ENCODE measurements at regions not wholly inside any gene's neighbourhood (a gene's known extent, or its start where the extent isn't known, plus 50 kb on each side); places are given as distances from the start of the nearest gene placed in this dataset.
"Not testable (repeated sequence)": the region's sequence is repeated elsewhere in the genome, so short reads cannot be mapped to it uniquely, and the experiment has no call there.

- H3K27ac ChIP-seq = no peak overlapping the region
- no peak overlapping the region for H3K4me3 ChIP-seq
Measured at GRCh38 chr17:13843862-13844635, 225.3 kb upstream of the COX10 start.

DNA sequence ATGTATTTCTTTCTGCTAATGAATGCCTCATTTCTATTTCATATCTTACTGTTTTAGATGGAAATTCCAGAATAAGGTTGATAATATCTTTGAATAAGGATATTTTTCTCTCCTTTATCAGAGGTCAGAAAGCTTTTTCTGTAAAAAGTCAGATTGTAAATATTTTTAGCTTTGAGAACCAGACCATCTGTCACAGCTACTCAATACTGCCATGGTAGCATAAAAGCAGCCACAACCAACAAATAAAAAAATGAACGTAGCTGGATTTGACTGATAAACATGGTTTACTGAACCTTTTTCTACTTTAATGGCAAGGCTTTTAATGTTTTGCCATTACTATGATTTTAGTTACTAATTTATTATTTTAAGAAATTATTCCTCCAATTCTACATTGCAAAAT lies 217.4 kb upstream of the COX10 start:
- no peak overlapping the region for H3K27ac ChIP-seq
- H3K4me3 ChIP-seq = no peak overlapping the region

GRCh38 chr17:13855730-13856129 lies 213.6 kb upstream of the COX10 start:
- H3K4me3 ChIP-seq, H3K27ac ChIP-seq: not testable (repeated sequence)

DNA sequence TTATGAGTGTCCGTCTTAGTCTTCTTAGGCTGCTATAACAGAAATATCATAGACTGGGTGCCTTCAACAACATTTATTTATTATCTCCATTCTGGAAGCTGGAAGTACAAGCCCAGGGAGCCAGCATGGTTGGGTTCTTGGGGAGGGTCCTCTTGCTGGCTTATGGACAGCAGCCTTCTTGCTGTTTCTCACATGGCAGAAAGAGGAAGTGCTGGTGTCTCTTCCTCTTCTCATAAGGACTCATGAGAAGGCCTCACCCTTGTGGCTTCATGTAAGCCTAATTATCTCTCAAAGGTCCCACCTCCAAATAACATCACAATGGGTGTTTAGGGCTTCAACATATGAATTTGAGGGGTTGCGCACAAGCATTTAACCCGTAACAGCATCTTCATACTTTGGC lies 207.0 kb upstream of the COX10 start:
- H3K4me3 ChIP-seq = no peak overlapping the region
- no peak overlapping the region for H3K27ac ChIP-seq

DNA sequence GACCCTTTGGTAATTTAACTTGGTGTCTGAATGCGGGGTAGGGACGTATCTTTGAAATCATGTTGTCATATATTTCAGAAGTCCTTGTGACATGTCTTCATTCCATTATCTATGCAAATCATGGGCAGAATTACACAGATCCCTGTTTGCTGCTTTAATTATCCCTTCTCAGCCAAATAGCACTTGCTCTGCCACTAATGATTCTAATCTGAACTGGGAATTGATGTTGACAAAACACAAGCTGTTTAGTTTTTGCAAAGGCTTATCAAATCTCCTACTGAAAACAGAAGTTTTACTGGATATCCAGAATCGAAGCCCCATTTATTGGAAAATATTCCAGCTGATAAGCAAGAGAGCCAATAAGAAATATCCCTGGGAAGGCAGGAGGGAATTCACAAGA lies 205.9 kb upstream of the COX10 start:
- Histone ChIP-seq H3K27ac (no peak overlapping the region), H3K4me3 (no peak overlapping the region)

DNA sequence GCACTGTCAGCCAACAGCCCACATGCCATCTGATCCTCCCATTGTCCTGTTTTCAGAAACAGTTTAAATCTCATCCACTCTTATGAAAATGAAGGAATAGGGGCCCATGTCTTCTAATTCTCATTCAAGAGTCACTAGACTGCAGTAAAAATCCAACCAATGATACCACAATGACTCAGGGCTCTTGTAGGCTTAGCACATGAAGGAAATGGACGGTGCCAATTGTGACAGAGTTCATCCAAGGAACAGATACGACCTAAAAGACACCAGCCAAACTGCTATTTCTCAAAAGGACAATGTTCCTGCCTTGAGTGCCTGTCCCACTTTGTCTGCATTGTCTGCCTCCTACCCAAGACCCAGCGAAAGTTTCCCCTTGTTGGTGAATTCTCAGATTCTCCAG lies 204.8 kb upstream of the COX10 start:
- Histone ChIP-seq H3K27ac (no peak overlapping the region), H3K4me3 (no peak overlapping the region)

DNA sequence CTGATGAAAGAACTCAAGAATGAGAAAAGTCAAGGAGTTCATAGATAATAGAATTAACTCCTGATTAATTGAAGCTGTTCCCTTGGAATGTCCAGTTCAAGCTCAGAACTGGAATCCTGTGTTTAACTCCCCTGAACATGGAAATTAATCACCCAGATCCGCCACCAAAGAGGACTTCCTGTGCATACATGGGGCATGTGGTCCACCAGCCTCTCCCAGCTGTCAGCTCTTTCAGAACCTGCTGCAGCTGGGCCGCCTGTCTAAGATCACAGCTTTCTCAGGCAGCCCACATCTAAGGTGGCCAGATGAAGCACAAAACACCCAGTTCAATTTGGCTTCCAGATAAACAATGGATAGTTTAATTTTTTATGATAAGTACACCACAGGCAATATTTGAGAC lies 203.7 kb upstream of the COX10 start:
- Histone ChIP-seq H3K4me3 (no peak overlapping the region), H3K27ac (no peak overlapping the region)

DNA sequence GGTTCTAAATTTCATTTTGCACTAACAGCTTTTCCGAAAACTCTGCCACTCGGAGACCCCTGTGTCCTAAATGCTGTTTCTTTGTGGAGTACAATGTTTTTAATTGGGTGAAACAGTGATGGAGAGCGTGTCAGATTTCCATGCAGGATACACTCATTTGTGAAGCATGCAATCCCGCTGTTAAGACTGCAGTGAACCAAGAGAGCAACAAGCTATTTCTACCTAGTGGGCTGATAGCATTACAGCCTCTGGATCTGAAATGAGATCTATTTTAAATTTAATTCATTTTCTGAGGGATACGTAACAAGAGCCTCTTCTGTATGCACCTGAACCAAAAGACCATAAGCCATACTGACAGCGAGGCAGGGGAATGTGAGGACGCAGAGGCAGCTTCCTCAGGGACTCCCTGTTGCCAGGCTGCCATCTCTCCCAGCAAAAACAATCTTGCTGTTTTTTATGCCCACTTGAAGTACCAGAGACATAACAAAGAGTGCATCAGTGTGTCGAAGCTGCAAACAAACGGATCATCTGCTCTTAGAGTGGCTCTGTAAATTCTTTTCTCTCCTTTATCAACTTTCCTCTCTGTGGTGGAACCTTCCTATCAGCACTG lies 199.9 kb upstream of the COX10 start:
- no peak overlapping the region for H3K4me3 ChIP-seq
- H3K27ac ChIP-seq = no peak overlapping the region

GRCh38 chr17:13871261-13871660 lies 198.0 kb upstream of the COX10 start:
- no peak overlapping the region for H3K27ac ChIP-seq
- no peak overlapping the region for H3K4me3 ChIP-seq

DNA sequence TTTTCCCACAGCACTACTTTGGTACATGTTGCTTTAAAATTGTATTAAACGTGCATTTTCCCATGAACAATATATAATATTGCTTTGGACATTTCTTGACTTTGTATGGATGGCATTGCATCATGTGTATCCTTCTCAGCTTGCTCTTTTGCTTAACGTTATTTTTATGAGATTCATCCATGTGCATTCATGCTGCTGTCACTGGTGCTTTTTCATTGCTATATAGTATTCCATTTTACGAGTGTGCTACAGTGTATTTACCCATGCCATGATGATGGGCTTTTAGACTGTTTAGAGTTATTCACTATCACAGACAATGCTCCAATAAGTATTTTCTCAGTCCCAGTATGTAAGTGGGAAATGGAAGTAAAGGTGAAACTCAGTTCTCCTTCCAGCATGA lies 195.2 kb upstream of the COX10 start:
- H3K27ac ChIP-seq = no peak overlapping the region
- no peak overlapping the region for H3K4me3 ChIP-seq

DNA sequence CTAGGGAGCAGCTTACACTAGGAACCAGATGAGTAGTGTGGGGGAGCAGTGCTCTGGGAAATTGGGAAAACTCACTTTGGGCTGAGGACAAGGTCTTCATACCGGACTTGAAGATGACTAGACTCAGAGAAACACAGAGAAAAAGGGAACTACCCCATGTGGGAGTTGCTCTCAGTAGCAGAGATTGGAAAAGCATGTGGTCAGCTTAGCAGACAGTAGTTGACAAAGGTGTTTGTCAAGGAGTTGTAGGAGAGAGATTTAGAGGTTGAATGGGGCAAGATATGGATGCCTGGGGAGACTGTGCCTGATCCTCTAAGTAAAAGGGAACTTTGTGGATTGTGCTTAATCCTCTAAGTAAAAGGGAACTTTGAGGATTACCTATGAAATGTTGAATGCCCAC lies 194.5 kb upstream of the COX10 start:
- no peak overlapping the region for H3K27ac ChIP-seq
- no peak overlapping the region for H3K4me3 ChIP-seq

DNA sequence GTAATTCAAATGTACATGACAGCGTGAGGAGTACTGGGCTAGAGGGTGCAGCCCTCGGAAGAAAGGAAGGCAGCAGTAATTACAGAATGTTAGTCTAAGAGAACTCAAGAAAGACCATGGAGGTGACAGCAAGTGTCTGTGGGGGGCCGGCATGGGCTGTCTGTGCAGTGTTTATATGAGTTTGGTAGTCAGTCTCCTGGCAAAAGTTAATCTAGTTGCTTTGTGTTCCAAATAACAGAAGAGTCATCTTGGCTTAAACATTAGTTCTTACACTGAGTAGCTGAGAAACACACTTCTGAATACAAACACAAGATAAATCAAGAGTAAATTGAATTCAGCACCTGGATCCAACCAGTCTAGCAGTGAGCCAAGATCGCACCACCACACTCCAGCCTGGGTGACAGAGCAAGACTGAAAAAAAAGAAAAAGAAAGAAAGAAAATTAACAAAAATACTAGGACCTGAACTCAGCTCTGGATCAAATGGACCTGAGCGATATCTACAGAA lies 189.3 kb upstream of the COX10 start:
- no peak overlapping the region for H3K4me3 ChIP-seq
- H3K27ac ChIP-seq = no peak overlapping the region

- H3K27ac ChIP-seq = no peak overlapping the region
Measured at GRCh38 chr17:13883659-13884058, 185.6 kb upstream of the COX10 start.

GRCh38 chr17:13884347-13884746 lies 185.0 kb upstream of the COX10 start:
- Histone ChIP-seq H3K27ac (no peak overlapping the region), H3K4me3 (no peak overlapping the region)

More at GRCh38 chr17:13883659-13884058, 185.6 kb upstream of the COX10 start:
- no peak overlapping the region for H3K4me3 ChIP-seq

GRCh38 chr17:13885550-13885949 lies 183.8 kb upstream of the COX10 start:
- no peak overlapping the region for H3K4me3 ChIP-seq
- H3K27ac ChIP-seq = no peak overlapping the region

DNA sequence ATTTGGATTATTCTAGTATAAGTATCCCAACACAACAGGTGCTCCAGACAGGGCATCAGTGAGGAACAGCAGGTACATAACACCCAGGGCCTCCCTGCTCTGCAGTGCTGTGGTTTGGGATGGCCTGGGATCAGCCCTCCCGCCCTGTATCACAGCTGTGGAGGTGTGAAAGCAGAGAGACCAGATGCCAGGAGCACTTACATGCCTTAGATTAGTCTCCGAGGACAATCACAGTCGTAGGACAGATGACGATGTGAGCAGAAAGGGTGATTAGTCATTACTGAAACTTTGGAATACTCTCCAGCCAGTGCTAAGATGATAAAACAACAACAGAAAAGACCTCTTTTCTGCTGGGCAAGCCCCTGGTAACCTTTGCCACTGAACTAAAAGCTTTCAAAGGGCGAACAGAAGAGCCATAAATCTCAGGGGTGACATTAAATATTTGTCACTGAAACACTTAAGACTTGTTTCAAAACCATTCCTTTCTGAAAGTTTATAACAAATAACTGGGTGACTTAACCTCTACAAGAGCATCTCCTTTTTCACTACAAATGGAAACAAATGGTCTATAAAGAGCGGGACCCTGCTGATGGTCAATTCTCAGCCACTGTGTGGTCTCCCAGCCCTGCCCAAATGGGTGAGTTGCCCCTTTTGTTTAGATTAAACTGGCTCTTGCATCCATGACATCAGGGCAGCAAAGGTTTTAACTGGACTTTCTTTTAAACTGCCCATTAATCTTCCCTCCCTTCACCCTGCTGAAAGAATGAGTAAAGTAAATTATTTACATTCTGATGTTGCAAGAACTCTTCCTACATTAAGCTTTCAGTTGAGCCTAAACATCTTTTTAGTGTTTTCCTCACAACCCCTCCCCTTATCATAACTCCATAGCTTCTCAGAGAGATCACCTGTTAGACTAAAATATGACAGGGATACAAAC lies 183.1 kb upstream of the COX10 start:
- Histone ChIP-seq H3K27ac (no peak overlapping the region), H3K4me3 (no peak overlapping the region)

- Histone ChIP-seq H3K4me3 (no peak overlapping the region), H3K27ac (no peak overlapping the region)
Measured at GRCh38 chr17:13888056-13888609, 181.2 kb upstream of the COX10 start.

GRCh38 chr17:13908971-13909370 lies 160.3 kb upstream of the COX10 start:
- H3K27ac ChIP-seq, H3K4me3 ChIP-seq: not testable (repeated sequence)

- no peak overlapping the region for H3K27ac ChIP-seq
Measured at GRCh38 chr17:13909901-13910519, 159.3 kb upstream of the COX10 start.

GRCh38 chr17:13917634-13918033 lies 151.7 kb upstream of the COX10 start:
- Histone ChIP-seq H3K4me3 (no peak overlapping the region), H3K27ac (no peak overlapping the region)

More at GRCh38 chr17:13909901-13910519, 159.3 kb upstream of the COX10 start:
- no peak overlapping the region for H3K4me3 ChIP-seq

Measured in skin epidermis (tissue), 12 donors.